CD4-positive, alpha-beta T cell treated with Interleukin-12 subunit alpha and Interleukin-12 subunit beta, for 1 hour (primary cell): ENCODE measurements at regions not wholly inside any gene's neighbourhood (a gene's known extent, or its start where the extent isn't known, plus 50 kb on each side); places are given as distances from the start of the nearest gene placed in this dataset.

ENCODE experiments used
- DNase-seq: peaks from one replicate; pipeline ENCODE4 v3.0.0-alpha.2; 2020

DNA sequence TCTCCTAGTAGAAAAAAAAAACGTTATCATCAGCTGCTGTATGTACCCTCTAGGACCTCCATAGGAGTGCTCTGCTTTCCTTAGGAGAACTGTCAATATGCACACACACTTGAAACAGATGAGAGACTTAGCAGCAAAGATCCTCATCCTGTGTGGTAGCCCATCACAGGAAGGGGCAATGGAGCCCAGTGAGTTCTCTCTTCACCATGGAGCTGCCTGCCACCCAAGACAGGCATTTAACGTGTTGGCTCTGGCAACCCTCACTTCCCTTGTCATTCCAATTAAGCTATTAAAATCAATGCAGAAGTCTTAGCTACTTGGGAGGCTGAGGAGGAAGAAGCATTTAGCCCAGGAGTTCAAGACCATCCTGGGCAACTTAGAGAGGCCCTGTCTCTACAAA is 64.8 kb upstream of the PLEKHA5 start:
- DNase-seq, result no peak

DNA sequence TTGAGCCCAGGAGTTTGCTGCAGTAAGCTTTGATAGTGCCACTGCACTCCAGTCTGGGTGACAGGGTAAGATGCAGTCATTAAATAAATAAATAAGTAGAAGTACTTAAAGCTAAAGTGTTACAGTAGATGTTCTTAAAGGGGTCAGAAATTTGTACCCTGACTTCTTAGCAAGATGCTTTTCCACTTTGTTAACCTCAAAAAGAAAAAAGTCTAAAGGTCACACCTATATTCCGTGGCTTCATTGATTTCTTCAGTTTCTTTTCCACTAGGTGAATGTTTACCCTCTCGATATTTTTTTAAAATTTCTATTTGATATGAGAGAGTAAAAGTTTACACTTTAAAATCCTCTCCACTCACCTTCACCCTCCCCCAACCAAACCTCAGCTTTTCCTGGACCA is 64.3 kb upstream of the PLEKHA5 start:
- DNase-seq, result no peak

DNA sequence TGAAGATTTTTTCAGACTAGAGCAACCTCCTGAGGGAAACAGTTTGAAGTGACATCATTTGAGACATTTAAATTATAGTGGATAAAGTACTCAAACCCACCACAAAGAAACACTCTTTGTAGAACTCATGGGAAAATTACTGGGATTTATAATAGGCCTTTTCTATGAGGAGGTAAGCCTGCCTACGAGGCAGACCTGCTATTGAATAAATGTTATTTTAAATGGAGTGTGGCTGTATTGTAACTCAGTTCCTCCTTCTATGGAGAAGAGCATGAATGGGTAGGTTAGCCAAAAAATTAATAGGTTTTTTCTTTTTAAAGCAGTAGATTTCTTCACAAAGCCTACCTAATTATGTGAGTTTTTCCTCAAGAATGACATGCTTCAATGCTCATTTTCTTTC is 63.7 kb upstream of the PLEKHA5 start:
- DNase-seq, result no peak

DNA sequence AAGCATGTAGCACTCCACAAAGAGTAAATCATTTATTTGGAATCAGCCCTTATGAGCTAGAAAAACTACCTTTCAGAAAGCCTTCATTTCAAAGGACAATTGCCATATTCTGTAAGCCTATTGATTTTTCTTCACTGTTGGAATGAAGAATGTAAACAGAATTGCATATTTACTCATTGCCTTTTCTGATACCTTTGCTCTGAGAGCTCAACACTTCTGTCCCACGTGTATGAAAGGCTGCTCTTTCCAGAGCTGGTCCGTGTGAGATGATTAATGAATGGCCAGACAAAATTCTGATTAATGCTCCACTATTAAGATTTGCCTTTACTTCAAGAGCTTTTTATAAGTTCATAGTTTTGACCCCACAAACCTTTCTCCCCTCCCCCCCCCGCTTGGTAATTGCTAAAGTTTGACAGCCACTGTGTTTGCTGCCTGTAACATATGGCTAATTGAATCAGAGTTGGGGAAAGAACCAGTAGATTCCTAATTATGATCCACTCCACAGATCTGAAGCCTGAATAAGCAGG is 63.0 kb upstream of the PLEKHA5 start:
- no peak for DNase-seq

DNA sequence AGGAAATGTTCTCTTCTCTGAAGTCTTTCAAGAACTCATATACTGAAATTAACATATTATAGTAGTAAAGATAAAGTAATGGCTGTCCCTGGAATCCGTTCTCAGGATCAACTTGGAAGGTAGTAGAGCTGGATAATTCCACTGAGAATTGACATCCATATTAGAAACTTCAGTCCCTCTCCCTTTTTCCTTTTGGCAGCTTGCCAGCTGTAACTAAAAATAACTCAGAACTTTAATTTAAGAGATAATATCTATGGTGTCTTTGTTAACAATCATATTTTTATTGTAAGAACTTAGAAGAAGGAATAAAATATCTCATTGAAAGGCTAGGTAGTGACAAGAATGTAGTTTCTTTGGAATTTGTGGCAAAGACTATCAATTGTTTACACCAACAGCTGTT is 61.4 kb upstream of the PLEKHA5 start:
- no peak for DNase-seq

DNA sequence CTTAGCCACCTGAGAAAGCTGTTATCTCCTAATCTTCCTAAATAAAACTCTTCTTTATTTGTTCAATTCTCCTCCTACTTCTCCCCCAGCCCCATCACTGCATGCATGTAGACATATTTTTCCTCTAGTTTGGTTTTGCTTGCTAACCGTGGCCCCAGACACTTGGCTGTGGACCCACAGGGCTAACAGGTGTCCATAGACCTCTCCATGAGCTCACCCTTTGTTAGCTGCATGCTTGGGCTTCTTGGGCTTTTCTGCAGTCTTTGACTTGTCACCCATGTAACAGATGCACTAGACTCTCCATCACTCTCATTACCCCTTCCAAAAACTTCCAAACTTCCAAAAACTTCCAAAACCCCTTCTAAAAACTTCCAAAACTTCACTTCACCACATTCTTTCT is 59.2 kb upstream of the PLEKHA5 start:
- no peak for DNase-seq

DNA sequence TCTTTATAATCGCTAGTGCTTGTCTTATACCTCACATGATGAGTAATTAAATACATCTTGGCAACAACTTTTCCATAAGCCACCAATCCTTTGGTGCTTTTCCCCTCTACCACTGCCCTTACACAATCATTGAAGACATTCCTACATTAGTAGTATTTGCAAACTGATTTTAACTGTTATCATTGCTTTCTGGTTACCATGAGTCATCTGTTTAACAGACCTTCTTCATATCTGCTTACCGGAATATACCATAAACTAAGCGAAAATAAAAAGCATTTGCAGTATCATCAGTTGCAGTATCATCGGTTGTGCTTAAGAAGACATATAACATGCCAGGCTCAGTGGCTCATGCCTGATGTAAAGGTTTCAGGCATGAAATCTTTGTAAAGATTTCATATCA is 54.8 kb upstream of the PLEKHA5 start:
- no peak for DNase-seq

DNA sequence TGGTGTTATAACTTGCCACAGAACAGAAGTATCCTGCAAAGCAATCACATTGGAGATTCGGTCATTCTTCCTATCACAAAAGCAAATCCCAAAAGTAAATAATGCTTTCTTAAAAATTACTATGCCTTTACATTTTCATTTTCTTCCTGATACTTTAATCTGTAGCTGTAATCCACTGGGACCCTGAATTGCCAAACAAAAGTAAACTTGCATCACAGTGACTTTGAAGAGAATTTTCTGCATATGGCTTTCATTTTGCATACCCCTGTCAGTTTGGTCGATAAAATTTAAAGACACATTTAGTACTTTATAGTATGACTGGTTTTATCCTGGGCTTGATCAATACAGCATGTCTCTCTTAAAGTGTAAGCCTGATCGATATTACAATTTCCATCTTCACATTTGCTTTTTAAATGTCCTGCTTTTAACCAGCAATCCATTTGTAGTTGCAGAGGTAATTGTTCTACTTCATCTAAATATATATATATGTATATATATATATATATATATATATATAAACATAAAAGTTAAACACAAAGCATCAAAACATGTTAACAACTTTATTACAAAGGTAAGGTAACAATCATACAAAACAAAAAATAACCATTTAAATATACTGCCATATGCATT is 53.7 kb upstream of the PLEKHA5 start:
- no peak for DNase-seq
